CD4-positive, alpha-beta T cell treated with Interleukin-2 at 100 ng/mL for 4 hours (primary cell): ENCODE measurements at regions not wholly inside any gene's neighbourhood (a gene's known extent, or its start where the extent isn't known, plus 50 kb on each side); places are given as distances from the start of the nearest gene placed in this dataset.
"Not testable (repeated sequence)": the region's sequence is repeated elsewhere in the genome, so short reads cannot be mapped to it uniquely, and the experiment has no call there.

ENCODE experiments used
- DNase-seq: peaks from one replicate; pipeline ENCODE4 v3.0.0-alpha.2; 2020; ENCODE audit warnings: low spot score

DNA sequence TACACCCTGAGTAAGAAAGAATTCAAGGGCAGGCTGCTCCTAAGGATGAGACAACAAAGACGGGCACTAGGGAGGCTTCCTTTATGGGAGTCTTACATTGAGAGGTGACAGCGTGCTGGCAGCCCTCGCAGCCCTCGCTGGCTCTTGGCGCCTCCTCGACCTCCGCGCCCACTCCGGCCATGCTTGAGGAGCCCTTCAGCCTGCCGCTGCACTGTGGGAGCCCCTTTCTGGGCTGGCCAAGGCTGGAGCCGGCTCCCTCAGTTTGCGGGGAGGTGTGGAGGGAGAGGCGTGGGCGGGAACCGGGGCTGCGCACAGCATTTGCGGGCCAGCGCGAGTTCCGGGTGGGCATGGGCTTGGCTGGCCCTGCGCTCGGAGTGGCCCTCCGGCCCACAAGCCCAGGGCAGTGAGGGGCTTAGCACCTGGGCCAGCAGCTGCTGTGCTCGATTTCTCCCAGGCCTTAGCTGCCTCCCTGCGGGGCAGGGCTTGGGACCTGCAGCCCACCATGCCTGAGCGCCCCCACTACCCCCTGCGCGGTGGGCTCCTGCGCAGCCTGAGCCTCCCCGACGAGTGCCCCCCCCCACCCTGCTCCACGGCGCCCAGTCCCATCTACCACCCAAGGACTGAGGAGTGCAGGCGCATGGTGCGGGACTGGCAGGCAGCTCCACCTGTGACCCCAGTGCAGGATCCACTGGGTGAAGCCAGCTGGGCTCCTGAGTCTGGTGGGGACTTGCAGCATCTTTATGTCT, 75.3 kb downstream of the BARX1 start:
- not testable (repeated sequence) for DNase-seq

DNA sequence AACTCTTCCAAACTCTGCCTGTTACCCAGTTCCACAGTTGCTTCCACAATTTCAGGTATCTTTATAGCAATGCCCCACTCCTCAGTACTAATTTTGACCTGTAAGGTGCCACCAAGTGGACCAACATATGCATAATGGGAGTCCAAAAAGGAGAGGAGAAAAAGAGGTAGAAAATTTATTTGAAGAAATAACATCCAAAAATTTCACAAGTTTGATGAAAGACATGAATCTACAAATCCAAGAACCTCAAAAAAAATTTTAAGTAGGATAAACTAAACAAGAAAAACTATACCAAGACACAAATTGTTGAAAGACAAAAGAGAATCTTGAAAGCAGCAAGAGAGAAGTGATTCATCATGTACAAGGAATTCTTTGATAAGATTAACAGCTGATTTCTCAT, 79.8 kb downstream of the BARX1 start:
- no peak for DNase-seq

DNA sequence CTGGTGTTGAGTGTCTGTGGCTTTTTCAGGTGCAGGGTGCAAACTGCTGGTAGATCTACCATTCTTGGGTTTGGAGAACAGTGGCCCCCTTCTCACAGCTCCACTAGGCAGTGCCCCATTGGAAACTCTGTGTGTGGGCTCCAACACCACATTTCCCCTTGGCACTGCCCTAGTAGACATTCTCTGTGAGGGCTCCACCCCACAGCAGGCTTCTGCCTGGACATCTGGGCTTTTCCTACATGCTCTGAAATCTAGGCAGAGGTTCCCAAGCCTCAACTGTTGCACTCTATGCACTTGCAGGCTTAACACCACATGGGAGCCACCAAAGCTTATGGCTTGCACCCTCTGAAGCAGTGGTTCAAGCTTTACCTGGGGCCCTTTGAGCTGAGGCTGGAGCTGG, 80.9 kb downstream of the BARX1 start:
- no peak for DNase-seq

DNA sequence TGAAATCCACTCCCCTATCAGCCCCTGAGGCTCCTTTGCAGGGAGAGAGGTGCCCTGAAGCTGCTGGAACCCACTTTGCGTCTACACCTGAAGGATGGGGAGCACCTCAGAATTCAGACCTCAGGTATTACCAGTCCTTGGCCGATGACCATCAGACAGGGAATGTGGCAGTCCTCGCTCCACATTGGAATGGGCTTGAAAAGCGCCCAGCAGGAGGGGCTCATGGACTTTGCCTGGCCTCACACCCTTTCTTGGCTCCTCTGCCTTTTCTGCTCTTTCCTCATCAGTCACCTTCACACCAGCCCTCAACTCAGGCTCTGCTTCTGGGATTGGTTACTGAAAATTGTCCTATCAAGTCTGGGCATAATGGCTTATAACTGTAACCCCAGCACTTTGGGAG, 83.9 kb downstream of the BARX1 start:
- DNase-seq: no peak

DNA sequence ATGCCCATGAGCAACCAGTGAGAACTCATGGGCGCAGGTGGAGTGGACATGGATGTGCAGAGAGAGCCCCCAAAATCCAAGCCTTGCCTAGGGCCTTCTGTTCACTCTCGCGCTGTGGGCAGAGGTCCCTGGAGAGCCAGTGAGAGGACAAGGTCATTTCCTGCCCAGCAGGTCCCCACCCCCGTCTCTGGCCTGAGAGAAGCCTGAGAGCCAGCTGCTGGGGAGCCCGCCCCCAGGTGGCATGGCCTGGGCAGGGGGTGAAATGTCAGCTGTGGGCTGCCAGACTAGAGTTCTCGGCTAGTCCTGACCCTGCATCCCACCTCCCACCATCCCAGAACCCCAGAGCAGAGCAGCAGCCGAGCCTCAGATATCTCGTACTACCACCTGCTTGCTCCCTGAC, 85.3 kb downstream of the BARX1 start:
- no peak for DNase-seq

DNA sequence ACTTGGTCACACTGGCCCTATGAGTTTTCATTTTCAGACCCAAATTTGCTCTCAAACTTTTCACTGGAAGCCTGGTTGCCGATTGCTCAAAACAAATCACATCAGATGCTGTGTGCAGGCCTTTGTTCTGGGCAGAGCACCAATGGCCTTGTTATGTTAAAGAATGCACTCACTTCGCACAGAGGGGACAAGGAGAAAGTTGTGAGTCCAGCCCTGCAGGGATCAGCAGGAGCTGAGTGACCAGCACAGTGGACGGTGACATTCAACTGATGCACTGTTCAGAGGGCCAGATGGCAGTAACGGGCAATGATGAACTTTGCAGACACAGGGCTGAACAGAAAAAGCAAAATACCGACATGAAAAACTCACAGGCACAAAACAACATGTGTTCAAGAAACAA, 86.1 kb downstream of the BARX1 start:
- DNase-seq: no peak

DNA sequence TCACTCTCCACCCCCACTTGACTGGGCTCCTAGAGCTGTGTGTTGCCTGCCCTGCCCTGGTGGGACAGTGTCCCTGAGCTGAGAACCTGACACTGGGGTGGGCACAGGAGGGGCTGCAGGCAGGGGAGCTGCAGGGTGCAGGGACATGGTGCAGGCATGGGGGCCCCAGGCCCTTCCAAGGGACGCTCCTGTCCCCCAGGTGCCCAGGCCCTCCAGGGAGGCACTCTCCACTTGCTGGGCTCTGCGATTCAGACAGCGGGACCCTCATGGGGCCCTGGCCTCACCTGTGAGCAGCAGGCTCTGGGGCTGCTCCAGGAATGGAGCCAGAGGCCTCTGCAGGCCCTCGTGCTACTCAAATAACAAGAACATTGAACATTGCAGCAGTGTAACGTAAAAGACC, 89.4 kb downstream of the BARX1 start:
- no peak for DNase-seq

DNA sequence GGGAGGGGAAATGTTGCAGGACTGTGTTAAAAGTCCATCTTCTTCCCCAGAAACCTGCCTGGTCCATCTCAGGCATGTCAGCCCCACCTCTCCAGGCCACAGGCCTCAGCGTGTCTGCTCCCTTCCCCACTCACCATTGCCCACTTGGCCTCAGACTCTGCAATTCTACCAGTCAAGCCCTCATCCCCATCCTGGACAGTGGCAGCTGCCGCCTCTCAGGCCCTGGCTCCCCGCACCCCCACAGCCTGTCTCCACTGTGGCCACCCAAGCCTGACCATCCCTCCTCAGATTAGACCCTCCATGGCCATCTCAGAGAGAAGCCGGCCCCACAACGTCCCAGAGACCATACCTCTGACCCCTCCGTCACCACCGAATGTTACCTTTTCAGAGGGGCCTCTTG, 89.9 kb downstream of the BARX1 start:
- DNase-seq: no peak

DNA sequence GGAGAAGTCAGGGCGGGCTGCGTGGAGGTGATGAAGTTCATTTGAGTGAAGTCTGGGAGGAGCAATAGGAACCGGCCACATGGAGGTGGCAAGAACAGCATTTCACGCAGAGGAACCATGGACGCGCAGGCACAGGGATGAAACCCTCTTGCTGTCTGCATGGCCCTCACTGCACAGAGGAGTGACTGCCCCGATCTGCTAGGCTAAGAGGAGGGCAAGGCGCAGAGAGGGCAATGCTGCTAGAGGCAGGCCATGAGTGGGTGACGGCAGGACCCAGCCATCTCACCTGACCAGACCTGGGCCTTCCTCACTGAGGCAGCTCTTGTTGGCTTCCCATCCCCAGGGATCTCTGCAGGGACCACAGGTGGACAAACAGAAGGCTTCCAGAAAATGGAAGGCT, 90.3 kb downstream of the BARX1 start:
- no peak for DNase-seq

DNA sequence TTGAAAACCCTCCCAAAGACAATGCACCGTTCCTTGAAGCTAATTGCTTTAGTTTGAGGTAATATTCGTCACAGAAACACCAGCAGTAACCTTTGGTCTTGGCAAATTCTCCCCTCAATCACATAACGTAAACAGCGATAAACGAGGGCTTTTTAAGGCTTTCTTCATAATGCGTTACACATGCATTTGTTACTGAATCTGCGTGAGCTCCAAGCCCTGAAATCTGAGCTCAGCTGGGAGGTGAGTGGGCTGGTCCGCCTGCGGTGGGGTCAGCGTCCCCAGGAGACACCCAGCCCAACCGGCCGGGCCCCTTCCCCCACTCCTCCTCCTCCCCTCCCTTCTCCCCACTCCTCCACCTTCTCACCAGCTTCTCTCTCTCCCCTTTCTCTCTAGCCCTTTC, 91.1 kb downstream of the BARX1 start:
- no peak for DNase-seq

DNA sequence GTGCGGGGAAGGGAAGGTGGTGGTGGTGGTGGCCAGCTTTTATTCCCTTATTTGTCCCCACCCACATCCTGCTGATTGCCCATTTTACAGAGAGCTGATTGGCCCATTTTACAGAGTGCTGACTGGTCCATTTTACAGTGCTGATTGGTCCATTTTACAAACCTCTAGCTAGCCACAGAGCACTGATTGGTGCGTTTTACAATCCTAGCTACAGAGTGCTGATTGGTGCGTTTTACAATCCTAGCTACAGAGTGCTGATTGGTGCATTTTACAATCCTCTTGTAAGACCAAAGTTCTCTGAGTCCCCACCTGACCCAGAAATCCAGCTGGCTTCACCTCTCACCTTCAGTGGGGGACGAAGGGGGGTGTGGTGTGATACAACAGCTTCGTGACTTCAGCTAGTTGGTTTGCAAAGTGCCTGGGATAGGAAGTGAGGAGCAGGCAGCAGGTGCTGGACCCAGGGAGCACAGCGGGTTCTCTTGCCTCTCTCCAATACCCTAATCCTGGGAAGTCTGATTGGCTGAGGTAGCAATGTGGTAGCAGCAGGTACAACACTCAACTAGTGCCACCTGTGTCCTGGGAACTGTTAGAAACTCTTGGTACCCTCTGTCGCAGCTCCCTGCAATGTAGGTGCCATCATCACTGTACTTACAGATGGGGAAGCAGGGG, 92.1 kb downstream of the BARX1 start:
- no peak for DNase-seq

DNA sequence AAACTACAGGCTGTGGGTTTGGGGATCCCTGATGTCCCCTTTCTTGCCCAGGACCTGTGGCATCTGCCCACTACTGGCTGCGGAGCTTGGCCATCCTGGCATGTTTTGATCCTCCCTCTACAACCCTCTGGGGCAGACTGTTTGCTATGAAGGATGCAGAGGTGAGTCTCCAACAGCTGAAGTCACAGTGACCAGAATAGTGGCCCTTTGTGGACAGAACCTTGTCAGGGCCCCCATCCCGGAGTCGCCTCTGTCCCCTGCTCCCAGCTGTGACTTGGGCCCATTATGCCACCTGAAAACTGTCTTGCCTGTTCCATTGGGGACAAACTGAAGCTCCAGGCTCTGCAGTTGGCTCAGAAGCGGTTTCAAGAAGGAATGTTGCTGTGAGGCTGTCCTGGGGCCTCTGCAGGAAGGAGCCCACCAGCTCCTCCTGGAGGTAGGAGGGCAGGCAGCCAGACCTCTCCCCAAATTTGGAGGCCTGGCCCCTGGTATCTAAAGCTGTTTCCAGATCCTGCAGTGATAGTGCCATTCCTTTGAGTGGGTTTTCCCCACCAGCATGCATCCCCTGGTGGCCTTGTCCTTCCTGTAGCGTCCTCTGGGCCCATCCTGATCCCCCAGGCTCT, 93.3 kb downstream of the BARX1 start:
- no peak for DNase-seq

DNA sequence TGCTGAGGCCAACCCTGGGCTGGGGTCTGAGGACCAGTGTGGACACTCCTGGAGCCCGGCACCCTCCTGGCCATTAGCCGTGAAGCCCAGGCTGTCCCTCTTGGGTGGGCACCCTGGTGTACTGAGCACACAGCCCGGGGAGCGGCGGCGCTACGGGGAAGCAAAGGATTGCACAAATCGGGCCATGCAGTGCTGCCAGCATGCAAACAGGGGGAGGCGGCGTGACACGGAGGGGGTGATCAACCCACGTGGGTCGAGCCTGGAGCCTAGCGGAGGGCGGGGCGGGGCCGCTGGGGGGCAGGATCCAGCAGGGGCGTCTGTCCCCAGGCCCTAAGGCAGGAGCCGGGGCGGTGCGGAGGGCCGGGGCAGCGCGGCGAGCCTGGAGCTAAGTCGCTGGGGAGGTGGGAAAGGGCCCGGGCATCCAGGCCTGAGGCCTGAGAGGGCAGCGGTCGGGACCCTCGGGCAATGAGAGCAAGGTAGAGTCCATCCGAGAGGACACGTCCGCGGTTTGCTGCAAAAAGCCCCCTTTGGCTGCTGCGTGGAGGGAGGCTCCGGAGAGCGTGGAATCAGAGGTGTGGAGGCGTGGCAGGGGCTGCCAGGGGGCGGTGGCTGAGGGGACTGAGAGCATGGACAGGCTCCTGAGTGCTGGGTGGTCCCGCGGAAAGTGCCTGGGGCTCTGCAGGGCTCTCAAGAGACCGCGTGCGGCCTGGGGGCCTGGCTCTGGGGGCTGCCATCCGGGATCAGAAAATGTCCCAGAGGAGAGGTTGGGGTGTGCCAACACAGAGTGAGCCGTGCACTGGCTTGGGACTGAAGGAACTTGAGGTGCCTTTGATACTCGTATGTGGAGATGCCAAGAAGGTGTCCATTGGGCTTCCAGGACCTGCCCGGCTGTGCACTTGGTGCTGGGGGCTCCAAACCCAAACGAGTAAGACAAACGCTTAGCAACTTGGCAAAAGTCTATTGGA, 94.2 kb downstream of the BARX1 start:
- DNase-seq: no peak

DNA sequence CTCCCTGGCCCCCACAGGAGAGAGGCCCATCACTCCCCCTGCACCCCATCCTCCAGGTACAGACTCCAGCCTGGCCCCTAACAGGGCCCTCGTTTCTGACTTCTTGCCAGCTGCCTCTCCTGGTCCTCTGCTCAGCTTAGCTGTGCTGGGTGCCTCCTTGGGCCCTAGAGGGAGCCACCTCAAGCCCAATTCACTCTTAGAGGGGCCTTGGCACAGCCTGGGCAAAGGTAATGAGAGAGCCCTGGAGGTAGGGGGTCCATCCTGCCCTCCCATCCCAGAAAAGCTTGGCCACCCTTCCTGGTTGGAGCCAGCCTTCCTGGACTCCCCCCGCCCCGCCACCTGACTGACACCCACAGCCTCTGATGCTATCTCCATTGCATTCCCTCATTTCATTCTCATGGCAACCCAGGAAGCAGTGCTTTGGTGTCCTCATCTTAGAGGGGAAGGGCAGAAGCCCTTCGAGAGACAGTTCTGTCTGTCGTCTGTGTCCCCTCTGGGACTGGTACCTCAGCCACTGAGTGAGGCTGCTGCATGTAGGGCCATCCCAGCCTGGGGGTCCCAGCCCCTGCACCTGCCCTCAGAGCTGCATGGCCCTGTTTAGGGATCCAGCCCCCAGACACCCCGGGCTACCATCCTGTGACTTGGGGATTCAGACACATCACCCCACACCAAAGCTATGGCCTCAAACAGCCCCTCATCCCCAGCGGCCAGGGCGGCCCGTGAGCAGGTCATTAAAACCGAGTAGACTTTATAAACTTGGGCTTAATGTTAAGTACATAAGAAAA, 95.5 kb downstream of the BARX1 start:
- DNase-seq: no peak

DNA sequence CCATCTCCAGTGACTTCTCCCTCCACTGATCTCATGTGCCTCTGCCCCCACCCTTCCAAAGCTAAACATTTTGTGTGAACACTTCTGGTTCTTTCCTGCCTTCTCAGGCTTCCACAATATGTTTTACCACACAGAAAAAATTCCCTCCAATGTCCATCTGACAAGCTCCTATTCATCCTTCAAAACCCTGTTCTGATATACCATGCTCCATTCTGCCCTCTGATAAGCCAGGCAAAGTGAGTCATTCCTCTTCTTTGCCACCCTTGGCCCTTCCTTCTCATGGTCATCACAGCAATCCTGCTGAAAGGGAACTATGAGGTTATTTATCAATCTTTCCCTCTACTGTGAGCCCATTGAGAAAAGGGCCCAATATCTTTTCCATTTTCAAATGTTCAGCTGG, 97.6 kb downstream of the BARX1 start:
- no peak for DNase-seq

DNA sequence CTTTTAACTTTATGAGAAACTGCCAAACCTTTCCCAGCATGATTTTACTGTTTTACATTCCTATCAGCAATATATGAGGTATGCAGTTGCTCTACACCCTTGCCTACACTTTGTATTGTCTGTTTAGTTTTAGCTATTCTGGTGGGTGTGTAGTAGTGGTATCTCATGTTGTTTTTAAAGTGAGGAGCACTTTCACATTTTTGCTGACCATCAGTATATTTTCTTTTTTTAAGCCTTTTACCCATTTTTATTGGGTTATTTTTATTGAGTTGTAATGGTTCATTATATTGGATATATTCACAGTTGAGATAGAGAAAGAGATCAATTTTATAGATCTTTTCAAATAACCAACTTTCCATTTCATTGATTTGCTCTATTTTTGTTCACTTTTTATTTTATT, 102.4 kb downstream of the BARX1 start:
- DNase-seq: no peak

DNA sequence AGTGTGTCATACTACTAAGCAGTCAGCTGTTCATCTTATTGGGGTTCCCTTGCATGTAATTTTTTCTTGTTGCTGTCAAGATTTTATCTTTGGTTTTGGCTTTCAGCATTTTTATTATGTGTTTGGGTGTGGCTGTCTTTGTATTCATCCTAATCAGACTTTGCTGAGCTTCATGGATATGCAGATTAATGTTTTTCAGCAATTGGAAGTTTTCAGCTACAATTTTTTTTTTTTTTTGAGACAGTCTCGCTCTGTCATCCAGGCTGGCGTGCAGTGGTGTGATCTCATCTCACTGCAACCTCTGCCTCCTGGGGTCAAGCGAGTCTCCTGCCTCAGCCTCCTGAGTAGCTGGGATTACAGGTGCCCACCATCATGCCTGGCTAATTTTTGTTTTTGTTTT, 108.8 kb downstream of the BARX1 start:
- DNase-seq: no peak

DNA sequence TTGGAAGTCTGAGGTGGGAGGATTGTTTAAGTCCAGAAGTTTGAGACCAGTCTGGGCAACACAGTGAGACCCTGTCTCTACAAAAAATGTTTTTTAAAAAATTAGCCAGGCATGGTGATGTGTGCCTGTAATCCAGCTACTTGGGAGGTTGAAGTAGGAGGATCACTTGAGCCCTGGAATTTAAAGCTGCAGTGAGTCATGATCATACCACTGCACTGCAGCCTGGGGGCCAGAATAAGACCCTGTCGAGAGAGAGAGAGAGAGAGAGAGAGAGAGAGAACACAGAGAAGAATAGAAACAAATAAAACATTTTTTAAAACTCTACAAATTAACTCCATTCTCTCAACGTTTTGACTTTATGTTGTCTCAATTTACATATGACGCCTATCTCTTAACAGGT, 111.8 kb downstream of the BARX1 start:
- DNase-seq: no peak

DNA sequence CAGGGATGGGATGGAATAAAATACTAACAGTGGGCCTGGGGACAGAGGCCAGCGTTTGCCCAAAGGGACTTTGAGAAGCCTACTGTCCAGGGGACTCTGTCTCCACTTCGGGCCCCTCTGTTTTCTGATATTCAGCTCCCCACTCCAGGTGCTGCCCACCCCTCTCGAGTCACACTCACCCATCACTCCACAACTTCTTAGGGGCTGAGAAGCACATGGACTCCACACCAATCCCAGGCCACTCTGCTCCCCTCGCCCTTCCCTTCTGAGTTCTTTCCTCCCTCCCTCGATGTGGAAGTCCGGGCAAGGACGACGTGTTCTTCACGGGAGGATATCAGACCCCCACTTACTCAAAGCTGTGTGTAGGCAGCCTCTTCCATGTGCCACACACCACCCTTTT, 124.5 kb downstream of the BARX1 start:
- DNase-seq: no peak

DNA sequence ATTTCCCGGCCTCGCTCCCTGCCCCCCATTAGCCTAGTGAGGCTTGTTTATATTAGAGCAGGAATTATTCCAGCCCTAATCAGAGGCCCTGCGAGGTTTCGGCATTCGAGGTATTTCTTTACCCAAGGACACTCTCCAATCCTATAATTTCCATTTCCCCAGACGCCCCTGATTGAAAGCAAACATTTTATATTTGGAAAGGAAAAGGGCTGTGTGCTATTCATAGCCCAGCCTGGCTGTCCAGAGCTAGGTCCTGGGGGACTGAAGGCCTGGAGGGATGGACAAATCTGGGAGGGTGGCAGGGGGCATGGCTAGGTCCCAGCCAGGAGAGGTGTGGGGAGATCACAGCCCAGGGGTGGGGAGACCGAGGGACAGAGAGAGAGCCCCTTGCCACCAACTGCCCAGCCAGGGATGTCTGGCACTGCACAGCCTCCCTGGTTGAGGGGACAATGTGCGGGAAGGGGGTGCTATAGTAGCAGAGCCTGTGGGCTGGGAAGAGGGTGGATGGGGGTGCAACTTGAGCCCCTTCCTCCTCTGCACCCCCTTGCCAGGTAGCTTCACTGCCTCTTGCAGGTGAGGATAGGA, 125.1 kb downstream of the BARX1 start:
- no peak for DNase-seq
